ENCODE measurements at regions not wholly inside any gene's neighbourhood (a gene's known extent, or its start where the extent isn't known, plus 50 kb on each side); places are given as distances from the start of the nearest gene placed in this dataset.

GRCh38 chr2:105977212-105977611 is 216.9 kb downstream of the UXS1 start:
- Mint-ChIP-seq H3K9me3 (peaks cover 0 to 4% (median 1%) of the 10 kb centered on the region in 8 donors), H3K27ac (no peak overlapping the region), H3K4me3 (no peak overlapping the region), H3K27me3 (no peaks in the 10 kb centered on the region), H3K36me3 (no peaks in the 10 kb centered on the region), H3K4me1 (peaks cover 14 to 28% (median 25%) of the 10 kb centered on the region in 4 donors)
- no peak overlapping the region for H3K4me3 ChIP-seq (ENCODE audit: low read length in 2 of 2)
- H3K4me1 ChIP-seq (ENCODE audit: insufficient read depth, low read length): peaks cover 10% of the 10 kb centered on the region
- H3K36me3 ChIP-seq (ENCODE audit: insufficient read depth, low read length): no peaks in the 10 kb centered on the region
- intact Hi-C loops (cut with micrococcal nuclease): no loop called here
- no peaks in the 10 kb centered on the region for H3K9me3 ChIP-seq (ENCODE audit: control insufficient read depth in 1 of 2, low read length in 2 of 2)
- no peak overlapping the region for H3K27ac ChIP-seq (ENCODE audit: low read depth, low read length)
- ChIA-PET POLR2A (ENCODE audit: partially characterized antibody) (no interaction called here), CTCF (ENCODE audit: partially characterized antibody) (interaction anchor here (1.1 kb wide), 1 partner anchor 18 kb away, joined by 3 read pairs; no protein-coding TSS in a partner anchor)
- no peak for DNase-seq
- H3K27me3 ChIP-seq (ENCODE audit: insufficient read depth, low read length): no peaks in the 10 kb centered on the region

DNA sequence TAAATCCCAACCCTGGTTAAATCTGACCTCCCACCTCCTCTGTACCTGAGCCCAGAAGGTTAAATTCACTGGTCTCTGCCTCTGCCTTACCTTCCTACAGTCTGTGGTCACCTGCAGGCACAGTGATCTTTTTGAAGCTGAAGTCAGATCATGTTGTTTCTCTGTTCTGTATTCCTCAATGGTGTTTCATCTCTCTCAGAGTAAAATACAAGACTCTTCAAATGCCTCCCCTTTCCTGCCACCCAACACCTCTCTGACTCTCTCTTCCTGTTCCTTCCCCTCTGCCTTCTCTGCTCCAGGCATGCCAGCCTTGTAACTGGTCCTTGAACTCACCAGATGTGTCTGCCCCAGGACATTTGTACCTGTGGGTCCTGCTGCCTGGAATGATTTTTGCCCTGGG is 219.3 kb downstream of the UXS1 start:
- Mint-ChIP-seq H3K9me3 (peaks cover 0 to 4% (median under 1%) of the 10 kb centered on the region in 8 donors), H3K4me1 (peaks cover 16 to 34% (median 27%) of the 10 kb centered on the region in 4 donors), H3K36me3 (no peaks in the 10 kb centered on the region), H3K4me3 (peak overlapping the region in 1 of 8 donors; percentile 7), H3K27me3 (no peaks in the 10 kb centered on the region), H3K27ac (peak overlapping the region in 4 of 7 donors; percentile 26 to 87 (median 57))
- ChIA-PET POLR2A (ENCODE audit: partially characterized antibody) (interaction anchor here (1.2 to 1.3 kb wide), 2 partner anchors 16 to 110 kb away, joined by 3 read pairs; no protein-coding TSS in a partner anchor), CTCF (ENCODE audit: partially characterized antibody) (no interaction called here)
- no peaks in the 10 kb centered on the region for H3K27me3 ChIP-seq (ENCODE audit: insufficient read depth, low read length)
- no peaks in the 10 kb centered on the region for H3K36me3 ChIP-seq (ENCODE audit: insufficient read depth, low read length)
- no peaks in the 10 kb centered on the region for H3K9me3 ChIP-seq (ENCODE audit: control insufficient read depth in 1 of 2, low read length in 2 of 2)
- H3K4me3 ChIP-seq (ENCODE audit: low read length in 2 of 2): no peak overlapping the region
- peaks cover 14% of the 10 kb centered on the region for H3K4me1 ChIP-seq (ENCODE audit: insufficient read depth, low read length)
- intact Hi-C loops (cut with micrococcal nuclease): no loop called here
- no peak for DNase-seq
- H3K27ac ChIP-seq (ENCODE audit: low read depth, low read length): no peak overlapping the region

DNA sequence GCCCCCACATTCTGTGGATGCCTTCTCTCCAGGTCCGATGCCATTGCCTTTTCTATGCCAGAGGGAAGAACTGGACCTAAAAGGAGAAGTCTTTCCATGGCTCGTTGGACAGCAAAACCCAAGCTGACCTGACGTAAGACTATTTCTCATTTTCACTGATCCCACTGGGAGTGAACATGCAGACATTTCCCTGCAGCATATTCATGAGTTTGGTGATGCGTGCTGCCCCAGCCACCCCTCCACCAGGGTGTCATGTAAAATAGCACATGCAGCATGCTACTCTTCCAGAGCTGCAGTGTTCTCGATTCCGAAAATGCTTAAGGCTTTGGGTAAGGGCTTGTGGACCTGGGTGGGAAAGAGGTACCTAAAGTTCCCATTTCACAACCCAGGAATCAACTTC is 221.2 kb downstream of the UXS1 start:
- Histone ChIP-seq H3K36me3 (ENCODE audit: insufficient read depth, low read length) (no peaks in the 10 kb centered on the region), H3K4me3 (ENCODE audit: low read length in 2 of 2) (no peak overlapping the region), H3K27me3 (ENCODE audit: insufficient read depth, low read length) (no peaks in the 10 kb centered on the region), H3K27ac (ENCODE audit: low read depth, low read length) (no peak overlapping the region), H3K9me3 (ENCODE audit: control insufficient read depth in 1 of 2, low read length in 2 of 2) (no peaks in the 10 kb centered on the region), H3K4me1 (ENCODE audit: insufficient read depth, low read length) (peaks cover 14% of the 10 kb centered on the region)
- no peaks in the 10 kb centered on the region for H3K27me3 Mint-ChIP-seq
- H3K9me3 Mint-ChIP-seq: peaks cover 0 to 6% (median 0%) of the 10 kb centered on the region in 8 donors
- H3K36me3 Mint-ChIP-seq: peaks cover 0 to 3% of the 10 kb centered on the region in 2 donors
- no peak overlapping the region for H3K4me3 Mint-ChIP-seq
- no peak for DNase-seq
- ChIA-PET POLR2A (ENCODE audit: partially characterized antibody) (no interaction called here), CTCF (ENCODE audit: partially characterized antibody) (no interaction called here)
- H3K27ac Mint-ChIP-seq: peak overlapping the region in 1 of 7 donors; percentile 45
- intact Hi-C loops (cut with micrococcal nuclease): no loop called here
- H3K4me1 Mint-ChIP-seq: peaks cover 16 to 31% (median 23%) of the 10 kb centered on the region in 4 donors

GRCh38 chr2:105972246-105972645 is 221.9 kb downstream of the UXS1 start:
- H3K4me1 ChIP-seq (ENCODE audit: insufficient read depth, low read length): peaks cover 14% of the 10 kb centered on the region

GRCh38 chr2:105969552-105969951 is 224.5 kb downstream of the UXS1 start:
- H3K27ac Mint-ChIP-seq: no peak overlapping the region
- ChIA-PET CTCF (ENCODE audit: partially characterized antibody) (no interaction called here), POLR2A (ENCODE audit: partially characterized antibody) (no interaction called here)
- H3K4me1 ChIP-seq (ENCODE audit: insufficient read depth, low read length): peaks cover 7% of the 10 kb centered on the region
- H3K4me1 Mint-ChIP-seq: peaks cover 2 to 15% (median 7%) of the 10 kb centered on the region in 4 donors
- no peaks in the 10 kb centered on the region for H3K9me3 ChIP-seq (ENCODE audit: control insufficient read depth in 1 of 2, low read length in 2 of 2)
- intact Hi-C loops (cut with micrococcal nuclease): no loop called here
- DNase-seq: no peak
- no peak overlapping the region for H3K27ac ChIP-seq (ENCODE audit: low read depth, low read length)
- H3K27me3 ChIP-seq (ENCODE audit: insufficient read depth, low read length): no peaks in the 10 kb centered on the region
- peaks cover 0 to 3% of the 10 kb centered on the region in 2 donors for H3K36me3 Mint-ChIP-seq
- H3K4me3 ChIP-seq (ENCODE audit: low read length in 2 of 2): no peak overlapping the region
- no peaks in the 10 kb centered on the region for H3K36me3 ChIP-seq (ENCODE audit: insufficient read depth, low read length)
- no peak overlapping the region for H3K4me3 Mint-ChIP-seq
- H3K9me3 Mint-ChIP-seq: peaks cover 0 to 6% (median 0%) of the 10 kb centered on the region in 8 donors
- H3K27me3 Mint-ChIP-seq: no peaks in the 10 kb centered on the region

More at GRCh38 chr2:105972246-105972645, 221.9 kb downstream of the UXS1 start:
- ChIA-PET CTCF (ENCODE audit: partially characterized antibody) (interaction anchor here (0.7 kb wide), 1 partner anchor 52 kb away, joined by 3 read pairs; no protein-coding TSS in a partner anchor), POLR2A (ENCODE audit: partially characterized antibody) (no interaction called here)
- H3K4me3 Mint-ChIP-seq: peak overlapping the region in 1 of 8 donors; percentile 31
- Histone ChIP-seq H3K27me3 (ENCODE audit: insufficient read depth, low read length) (no peaks in the 10 kb centered on the region), H3K4me3 (ENCODE audit: low read length in 2 of 2) (no peak overlapping the region), H3K36me3 (ENCODE audit: insufficient read depth, low read length) (no peaks in the 10 kb centered on the region), H3K27ac (ENCODE audit: low read depth, low read length) (no peak overlapping the region), H3K9me3 (ENCODE audit: control insufficient read depth in 1 of 2, low read length in 2 of 2) (no peaks in the 10 kb centered on the region)
- H3K27ac Mint-ChIP-seq: peak overlapping the region in 2 of 7 donors; percentile 38 to 65
- intact Hi-C loops (cut with micrococcal nuclease): no loop called here
- no peaks in the 10 kb centered on the region for H3K27me3 Mint-ChIP-seq
- H3K36me3 Mint-ChIP-seq: peaks cover 0 to 3% of the 10 kb centered on the region in 2 donors
- peaks cover 0 to 6% (median 0%) of the 10 kb centered on the region in 8 donors for H3K9me3 Mint-ChIP-seq
- no peak for DNase-seq
- H3K4me1 Mint-ChIP-seq: peaks cover 12 to 24% (median 17%) of the 10 kb centered on the region in 4 donors

- ChIA-PET CTCF (ENCODE audit: partially characterized antibody) (no interaction called here), POLR2A (ENCODE audit: partially characterized antibody) (interaction anchor here (0.5 kb wide), 1 partner anchor 204 kb away, joined by 3 read pairs; no protein-coding TSS in a partner anchor)
- H3K4me3 ChIP-seq (ENCODE audit: low read length in 2 of 2): no peak overlapping the region
- no peaks in the 10 kb centered on the region for H3K4me1 ChIP-seq (ENCODE audit: insufficient read depth, low read length)
- H3K36me3 Mint-ChIP-seq: no peaks in the 10 kb centered on the region
- no peak for DNase-seq
- no peaks in the 10 kb centered on the region for H3K36me3 ChIP-seq (ENCODE audit: insufficient read depth, low read length)
- no peaks in the 10 kb centered on the region for H3K27me3 ChIP-seq (ENCODE audit: insufficient read depth, low read length)
- H3K27ac ChIP-seq (ENCODE audit: low read depth, low read length): no peak overlapping the region
- no peak overlapping the region for H3K4me3 Mint-ChIP-seq
- no peaks in the 10 kb centered on the region for H3K9me3 ChIP-seq (ENCODE audit: control insufficient read depth in 1 of 2, low read length in 2 of 2)
- H3K4me1 Mint-ChIP-seq: peaks cover 0 to 4% (median 0%) of the 10 kb centered on the region in 4 donors
- intact Hi-C loops (cut with micrococcal nuclease): no loop called here
- H3K27me3 Mint-ChIP-seq: no peaks in the 10 kb centered on the region
- H3K27ac Mint-ChIP-seq: peak overlapping the region in 1 of 7 donors; percentile 10
- peaks cover 0 to 5% (median 0%) of the 10 kb centered on the region in 8 donors for H3K9me3 Mint-ChIP-seq
Observed at GRCh38 chr2:105962221-105962620, 217.5 kb downstream of the NCK2 start.

GRCh38 chr2:105961599-105962146 is 217.0 kb downstream of the NCK2 start:
- Histone ChIP-seq H3K27ac (ENCODE audit: low read depth, low read length) (no peak overlapping the region), H3K36me3 (ENCODE audit: insufficient read depth, low read length) (no peaks in the 10 kb centered on the region), H3K9me3 (ENCODE audit: control insufficient read depth in 1 of 2, low read length in 2 of 2) (no peaks in the 10 kb centered on the region), H3K27me3 (ENCODE audit: insufficient read depth, low read length) (no peaks in the 10 kb centered on the region), H3K4me1 (ENCODE audit: insufficient read depth, low read length) (no peaks in the 10 kb centered on the region), H3K4me3 (ENCODE audit: low read length in 2 of 2) (no peak overlapping the region)
- Mint-ChIP-seq H3K9me3 (peaks cover 0 to 5% (median 0%) of the 10 kb centered on the region in 8 donors), H3K27ac (no peak overlapping the region), H3K4me1 (peaks cover 0 to 4% (median 0%) of the 10 kb centered on the region in 4 donors), H3K27me3 (no peaks in the 10 kb centered on the region), H3K36me3 (no peaks in the 10 kb centered on the region), H3K4me3 (no peak overlapping the region)
- CTCF ChIA-PET (ENCODE audit: partially characterized antibody): no interaction called here
- POLR2A ChIA-PET (ENCODE audit: partially characterized antibody): no interaction called here
- DNase-seq: no peak
- intact Hi-C loops (cut with micrococcal nuclease): no loop called here
